Posterior cingulate gyrus (tissue), 11 donors: ENCODE measurements at regions not wholly inside any gene's neighbourhood (a gene's known extent, or its start where the extent isn't known, plus 50 kb on each side); places are given as distances from the start of the nearest gene placed in this dataset.
"Not testable (repeated sequence)": the region's sequence is repeated elsewhere in the genome, so short reads cannot be mapped to it uniquely, and the experiment has no call there.

ENCODE experiments used
- DNase-seq, 10 donors: peaks; one replicate each; pipeline versions ENCODE4 v3.0.0 to v3.0.0-alpha.2; 2020 to 2021; ENCODE audit warnings: mixed read lengths in 3 of 10
- intact Hi-C: fragments of 100-400 bp; cut with DNase I; formaldehyde crosslinking; loops from one replicate; pipeline ENCODE4 v1.15.1; 2023

DNA sequence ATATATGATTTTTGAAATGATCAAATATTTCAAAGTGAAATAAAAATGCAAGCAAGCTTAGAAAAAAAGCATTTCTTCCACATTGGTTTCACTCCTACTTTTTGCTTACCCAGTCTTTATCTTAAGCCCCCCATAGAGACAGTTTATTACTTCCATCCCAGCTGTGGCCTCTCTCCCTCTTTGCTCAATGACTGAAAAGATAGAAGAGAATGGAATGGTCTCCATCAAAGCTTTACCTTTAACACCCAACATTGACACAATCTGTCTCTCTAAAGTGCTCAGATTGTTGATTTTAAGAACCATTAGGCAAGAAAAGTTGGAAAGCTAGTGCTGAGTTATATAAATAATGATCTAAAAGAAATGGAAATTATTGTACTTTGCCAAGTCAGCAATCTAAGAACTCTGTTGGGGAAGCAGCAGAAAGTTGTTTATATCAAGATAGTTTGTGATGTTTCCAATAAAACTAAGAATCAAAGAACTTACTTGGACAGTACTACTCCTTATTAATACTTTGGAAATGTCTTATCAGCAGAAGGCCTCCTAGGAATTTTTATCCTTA, 277.5 kb upstream of the NREP start:
- no peak for DNase-seq
- intact Hi-C loops: no loop called here

DNA sequence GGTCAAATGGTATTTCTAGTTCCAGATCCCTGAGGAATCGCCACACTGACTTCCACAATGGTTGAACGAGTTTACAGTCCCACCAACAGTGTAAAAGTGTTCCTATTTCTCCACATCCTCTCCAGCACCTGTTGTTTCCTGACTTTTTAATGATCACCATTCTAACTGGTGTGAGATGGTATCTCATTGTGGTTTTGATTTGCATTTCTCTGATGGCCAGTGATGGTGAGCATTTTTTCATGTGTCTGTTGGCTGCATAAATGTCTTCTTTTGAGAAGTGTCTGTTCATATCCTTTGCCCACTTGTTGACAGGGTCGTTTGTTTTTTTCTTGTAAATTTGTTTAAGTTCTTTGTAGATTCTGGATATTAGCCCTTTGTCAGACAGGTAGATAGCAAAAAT, 269.9 kb upstream of the NREP start:
- intact Hi-C loops, DNase-seq: not testable (repeated sequence)

DNA sequence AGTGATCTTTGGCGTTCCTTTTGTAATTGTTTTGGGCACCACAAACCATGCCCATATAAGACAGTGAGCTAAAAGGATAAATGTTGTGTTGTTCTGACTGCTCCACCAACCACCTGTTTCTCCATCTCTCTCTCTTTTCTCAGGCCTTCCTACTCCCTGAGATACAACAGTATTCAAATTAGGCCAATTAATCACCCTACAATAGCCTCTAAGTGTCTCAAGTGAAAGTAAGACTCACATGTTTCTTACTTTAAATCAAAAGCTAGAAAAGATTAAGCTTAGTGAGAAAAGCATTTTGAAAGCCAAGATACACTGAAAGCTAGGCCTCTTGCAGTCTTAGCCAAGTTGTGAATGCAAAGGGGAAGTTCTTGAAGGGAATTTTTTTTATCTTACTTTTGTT, 268.8 kb upstream of the NREP start:
- intact Hi-C loops: no loop called here
- DNase-seq: no peak

DNA sequence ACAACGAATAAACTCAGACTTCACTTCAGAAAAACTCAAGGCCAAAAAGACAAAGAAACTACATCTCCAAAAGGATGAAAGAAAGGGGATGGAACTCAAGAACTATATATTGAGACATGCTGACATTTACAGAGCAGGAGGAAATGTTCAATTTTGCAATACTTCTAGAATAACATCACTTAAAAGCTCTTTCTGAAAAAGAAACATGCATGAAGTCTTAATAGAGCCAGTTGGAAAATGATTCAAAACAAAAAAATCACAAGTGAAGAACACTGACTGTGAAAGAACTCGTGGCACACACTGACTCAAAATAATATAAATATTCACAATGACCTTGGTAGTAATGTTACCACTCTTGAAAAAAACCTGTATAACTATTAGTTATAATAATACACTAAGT, 267.8 kb upstream of the NREP start:
- no peak for DNase-seq
- intact Hi-C loops: no loop called here

DNA sequence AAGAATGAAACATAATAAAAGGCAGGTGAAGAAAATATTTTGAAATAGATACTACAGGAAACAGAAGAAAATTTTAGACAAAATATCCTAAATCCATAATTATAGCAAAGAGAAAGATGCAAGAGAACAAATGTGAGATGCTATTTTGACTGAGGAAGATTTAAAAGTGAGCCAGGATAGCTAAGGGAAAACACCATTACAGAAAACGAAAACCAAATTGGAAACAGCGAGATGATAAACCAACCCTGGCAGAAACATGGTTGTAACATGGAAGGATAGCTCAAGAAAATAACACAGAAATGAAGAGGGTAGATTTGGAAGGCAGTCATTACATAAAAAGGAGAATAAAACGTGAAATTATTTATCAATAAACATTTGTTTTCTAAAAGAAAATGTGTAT, 267.2 kb upstream of the NREP start:
- intact Hi-C loops: no loop called here
- no peak for DNase-seq

DNA sequence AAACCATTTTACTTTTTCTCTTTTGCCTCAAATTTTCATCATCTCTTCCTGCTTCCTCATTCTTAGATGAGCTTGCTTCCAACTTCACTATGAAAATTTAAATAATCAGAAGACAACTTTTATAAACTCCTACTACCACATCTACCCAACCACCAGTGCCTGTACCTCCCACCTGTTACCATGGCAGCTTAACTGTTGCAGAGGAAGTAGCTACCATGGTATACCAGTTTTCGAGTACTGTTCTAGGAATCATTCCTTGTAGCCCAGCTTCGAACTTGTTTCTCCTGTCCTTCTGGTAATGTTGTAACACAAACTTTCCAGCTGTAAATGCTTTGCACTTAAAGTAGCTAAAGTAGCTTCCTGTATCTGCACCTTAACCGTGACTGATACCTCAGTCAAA, 266.8 kb upstream of the NREP start:
- intact Hi-C loops: no loop called here
- DNase-seq: no peak

DNA sequence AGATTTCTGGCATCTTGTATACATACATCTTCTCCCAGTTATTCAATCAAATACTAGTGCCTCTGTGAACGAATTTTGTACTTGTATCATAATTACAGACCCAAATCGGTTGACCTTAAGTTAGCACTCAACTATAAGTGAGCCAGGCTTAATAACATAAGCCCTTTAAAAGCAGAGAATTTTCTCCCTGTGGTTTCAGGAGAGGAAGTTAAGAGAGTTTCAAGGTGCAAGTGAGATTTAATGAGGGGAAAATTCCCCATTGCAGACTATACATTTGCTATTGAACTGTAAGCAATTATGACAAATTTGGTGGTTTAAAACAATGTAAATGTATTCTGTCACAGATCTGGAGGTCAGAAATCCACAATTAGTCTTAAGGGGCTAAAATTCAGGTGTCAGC, 261.9 kb upstream of the NREP start:
- intact Hi-C loops: no loop called here
- no peak for DNase-seq

DNA sequence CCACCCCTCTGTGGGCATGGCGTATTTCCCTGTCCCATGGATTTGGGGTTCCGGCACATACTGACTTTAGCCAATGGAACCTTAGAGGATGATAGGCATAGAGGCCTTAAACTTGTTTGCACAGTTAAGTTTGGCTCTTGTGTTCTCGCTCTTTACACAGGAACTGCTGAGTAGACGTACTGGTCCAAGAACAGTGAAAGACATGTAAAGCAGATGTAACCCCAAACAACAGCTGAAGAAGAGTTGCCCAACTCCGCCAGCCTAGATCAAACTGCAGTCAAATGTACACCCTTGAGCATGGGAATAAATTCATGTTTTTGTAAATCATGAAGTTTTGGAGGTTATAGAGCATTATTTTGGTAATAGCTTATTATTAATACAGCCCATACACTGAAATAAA, 260.0 kb upstream of the NREP start:
- intact Hi-C loops: no loop called here
- no peak for DNase-seq

DNA sequence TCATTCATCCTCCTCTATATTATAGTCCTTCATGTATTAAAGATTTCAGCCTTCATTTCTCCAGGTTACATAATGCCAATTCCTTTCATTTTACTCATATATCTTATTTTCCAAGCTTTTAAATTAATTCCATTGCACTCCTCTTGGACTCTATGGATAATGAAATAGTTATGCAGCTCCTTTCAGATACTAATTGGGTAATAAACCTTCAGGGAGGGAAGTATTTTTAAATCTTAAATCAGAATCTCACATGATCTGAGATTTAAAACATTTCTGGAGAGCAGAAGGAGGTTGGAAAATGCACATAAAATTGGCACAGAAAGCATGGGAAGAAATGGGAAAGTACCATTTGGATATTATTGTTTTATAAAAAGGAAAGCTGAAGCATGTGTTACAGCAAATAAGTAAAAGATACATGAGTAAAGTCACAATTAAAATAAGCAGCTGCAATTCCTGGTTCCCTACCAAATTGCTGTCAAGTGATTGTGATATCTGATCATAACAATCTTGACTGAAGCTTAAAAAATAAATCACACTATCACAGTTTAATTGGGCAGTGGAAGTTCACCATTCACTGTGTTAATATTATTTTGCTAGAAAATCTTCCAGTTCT, 257.9 kb upstream of the NREP start:
- DNase-seq: no peak
- intact Hi-C loops: no loop called here

DNA sequence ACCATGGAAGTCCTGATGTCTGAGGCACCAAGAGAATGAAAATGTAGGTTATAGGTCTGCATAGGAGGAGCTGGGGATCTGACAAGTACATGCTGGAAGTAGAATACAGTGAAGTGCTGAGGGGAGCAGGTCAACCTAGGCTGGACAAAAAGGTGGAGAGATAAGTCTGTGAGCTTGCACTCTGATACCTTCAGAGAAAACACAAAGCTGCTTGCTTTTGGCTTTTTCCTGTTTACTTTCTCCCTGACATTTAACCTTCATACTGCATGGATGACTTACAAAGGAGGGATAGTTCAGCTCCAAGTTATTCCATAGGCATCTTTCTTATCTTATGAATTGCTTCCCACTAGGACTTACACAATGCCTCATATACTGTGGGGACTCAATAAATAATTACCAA, 256.7 kb upstream of the NREP start:
- DNase-seq: no peak
- intact Hi-C loops: no loop called here

DNA sequence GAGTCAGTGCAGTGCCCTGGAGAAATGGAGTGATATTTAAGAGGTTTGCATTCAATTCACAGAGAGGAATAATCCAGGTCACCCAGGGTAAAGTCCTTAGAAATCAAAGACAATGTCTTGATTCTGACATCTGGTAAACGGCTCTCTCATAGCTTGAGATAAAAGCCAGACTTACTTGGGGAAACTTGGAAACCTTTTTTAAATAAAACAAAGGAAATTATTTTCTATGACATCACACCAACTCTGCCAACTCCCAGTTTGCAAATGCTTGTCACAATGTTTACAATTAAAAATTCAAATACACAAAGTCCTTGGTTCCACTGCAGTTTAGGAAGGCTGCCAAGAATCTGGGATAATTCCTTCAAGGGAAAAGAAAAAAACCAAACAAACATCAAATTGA, 255.1 kb upstream of the NREP start:
- no peak for DNase-seq
- intact Hi-C loops: no loop called here

DNA sequence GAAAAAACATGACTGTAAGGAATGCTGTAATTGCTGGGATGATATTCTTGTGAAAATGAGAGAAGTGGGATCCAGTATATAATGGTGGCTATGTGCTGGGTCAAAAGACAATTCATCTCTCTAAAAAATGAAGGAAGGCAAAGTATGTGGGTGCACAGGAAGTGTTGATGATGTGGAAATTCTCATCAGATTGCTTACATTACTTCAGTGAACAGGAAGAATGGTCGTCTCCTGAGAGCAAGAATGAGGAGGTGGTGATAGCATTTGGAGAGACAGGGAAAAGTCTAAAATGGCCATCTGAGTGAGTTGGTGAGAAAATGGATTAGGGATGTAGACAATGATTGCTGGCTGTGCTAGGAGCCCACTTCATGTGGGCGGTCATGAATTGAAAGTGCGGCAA, 253.5 kb upstream of the NREP start:
- intact Hi-C loops: no loop called here
- DNase-seq: no peak

DNA sequence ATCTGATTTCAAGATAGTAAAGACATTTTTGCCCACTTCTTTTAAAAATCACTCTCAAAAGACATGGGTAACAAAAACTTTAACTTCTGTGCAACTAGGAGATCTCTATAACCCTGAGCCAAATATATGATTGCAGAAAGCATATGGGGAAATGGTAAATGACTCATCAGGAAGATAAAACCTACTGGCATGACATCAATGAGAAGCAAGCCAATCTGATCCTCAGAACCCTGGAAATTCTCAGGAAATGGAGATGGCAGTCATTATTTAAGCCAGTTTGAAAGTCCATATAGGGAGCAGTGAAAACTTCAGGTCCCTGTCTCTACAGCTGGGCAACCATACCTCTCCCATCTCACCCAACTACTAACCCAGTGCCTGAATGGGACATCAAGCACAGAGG, 249.7 kb upstream of the NREP start:
- DNase-seq: no peak
- intact Hi-C loops: no loop called here

DNA sequence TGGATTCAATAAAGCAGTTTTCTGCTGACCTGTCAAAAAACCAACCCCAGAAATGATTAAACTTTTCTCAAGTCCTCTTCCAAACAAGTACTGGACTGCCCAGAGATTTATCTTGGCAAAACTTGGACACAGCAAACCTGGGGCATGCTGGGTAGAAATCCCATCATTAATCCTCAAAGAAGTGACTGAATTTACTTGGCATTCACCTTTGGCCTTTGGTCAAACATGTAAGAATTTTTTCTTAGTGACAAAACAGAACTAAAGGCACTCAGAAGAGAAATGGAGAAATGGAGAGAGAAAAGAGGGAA, 248.6 kb upstream of the NREP start:
- DNase-seq: no peak
- intact Hi-C loops: no loop called here

DNA sequence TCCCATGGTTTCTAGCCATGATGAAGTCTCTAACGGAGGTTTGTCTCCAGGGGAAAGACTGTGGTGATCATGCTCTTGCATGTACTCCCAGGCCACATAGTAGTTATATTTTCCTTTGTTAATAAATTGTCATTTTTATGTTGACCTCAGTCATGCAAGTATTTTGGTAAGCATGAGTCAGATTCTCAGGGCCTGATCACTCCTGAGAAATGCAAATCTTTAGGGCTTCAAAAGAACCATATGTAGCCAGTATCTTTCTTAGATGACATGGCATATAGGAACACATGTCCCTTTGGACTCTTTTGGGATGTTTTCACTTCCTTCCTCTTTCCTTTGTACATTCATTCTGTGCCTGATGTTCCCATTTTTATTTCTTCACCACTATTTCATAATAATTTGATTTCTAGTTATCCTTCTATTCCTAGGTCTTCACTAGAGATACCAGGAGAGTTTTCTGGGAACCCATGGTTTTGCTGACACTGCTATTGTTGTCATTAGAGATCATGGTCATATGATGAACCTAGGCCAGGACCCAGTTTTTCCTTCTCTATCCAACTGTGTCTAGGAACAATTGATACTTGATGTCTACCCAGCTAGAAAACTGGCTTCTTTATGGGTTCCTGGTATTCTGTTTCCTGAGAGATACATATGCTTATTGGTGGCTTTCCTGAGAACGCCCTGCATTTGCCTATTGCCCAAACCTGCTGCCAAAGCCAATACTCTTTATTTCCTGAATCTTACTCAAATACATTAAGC, 248.1 kb upstream of the NREP start:
- DNase-seq: no peak
- intact Hi-C loops: no loop called here

DNA sequence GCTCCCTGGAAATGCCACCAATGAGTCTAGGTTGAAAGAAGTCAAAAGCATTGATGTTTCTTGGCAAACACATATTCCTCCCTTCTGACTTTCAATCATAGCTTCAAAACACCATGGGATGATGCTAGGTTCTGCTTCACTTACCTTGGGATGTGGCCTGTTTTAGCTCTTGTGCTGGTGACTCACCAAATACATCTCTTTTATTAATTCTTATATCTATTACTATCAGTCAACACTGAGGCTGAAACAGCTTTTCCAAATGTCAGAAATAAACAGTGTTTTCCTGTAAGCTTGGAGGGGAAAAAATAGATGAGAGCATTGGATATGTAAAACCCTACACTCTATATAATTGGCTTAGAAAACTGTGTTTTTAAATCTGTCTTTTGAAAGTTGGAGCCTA, 245.4 kb upstream of the NREP start:
- intact Hi-C loops: no loop called here
- no peak for DNase-seq

DNA sequence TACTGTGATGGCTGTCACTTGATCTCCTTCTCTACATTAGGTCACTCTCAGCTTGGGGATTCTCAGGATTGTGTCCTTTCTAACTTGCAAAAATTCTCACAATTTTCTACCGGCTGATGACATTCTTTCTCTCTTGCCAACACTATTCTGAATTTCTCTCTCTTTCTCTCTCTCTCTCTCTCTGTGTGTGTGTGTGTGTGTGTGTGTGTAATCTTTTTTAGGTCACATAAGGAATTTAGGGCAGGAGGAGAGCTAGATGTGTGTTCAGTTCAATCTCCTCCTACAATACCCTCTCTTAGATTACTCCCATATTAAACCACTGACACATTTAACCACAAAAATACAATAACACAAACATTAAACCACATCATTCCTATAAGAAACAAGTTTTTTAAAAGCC, 242.3 kb upstream of the NREP start:
- intact Hi-C loops: no loop called here
- no peak for DNase-seq

DNA sequence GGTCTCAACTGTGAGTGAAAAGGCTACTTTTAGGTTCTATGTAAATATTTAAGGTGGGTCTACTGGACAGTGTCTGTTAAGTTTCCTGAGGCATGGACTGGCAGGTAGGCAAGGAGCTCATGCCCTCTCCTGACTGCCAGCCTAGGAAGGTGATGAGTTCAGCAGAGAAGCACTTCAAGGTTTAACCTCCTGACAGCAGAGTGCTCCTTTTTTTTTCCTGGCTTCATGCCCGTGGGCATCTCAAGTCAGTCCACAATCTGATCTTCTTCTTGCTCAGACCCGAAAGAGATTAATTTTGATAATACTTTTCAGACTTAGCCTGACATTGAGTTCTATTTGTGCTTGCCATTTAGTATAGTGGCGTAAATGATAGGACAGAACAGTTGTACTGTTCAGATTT, 241.9 kb upstream of the NREP start:
- DNase-seq: no peak
- intact Hi-C loops: no loop called here

DNA sequence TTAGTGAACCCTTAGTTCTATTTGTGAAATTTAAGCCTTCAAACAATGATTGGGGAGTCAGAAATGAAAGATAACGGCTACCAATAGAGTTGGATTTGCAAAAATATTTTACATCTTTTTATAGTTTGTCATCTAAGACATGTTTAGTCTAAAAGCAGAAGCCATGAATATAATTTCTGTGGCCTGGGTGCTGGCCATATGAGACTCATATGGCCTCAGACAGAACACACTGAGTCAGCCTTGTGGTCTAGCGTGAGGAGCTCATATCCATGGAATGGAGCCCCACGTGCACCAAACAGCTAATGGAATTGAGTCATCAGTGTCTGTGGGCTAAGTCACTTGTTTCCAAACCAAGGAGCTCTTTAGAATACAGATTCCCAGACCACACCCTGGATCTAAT, 240.7 kb upstream of the NREP start:
- DNase-seq: no peak
- intact Hi-C loops: no loop called here

DNA sequence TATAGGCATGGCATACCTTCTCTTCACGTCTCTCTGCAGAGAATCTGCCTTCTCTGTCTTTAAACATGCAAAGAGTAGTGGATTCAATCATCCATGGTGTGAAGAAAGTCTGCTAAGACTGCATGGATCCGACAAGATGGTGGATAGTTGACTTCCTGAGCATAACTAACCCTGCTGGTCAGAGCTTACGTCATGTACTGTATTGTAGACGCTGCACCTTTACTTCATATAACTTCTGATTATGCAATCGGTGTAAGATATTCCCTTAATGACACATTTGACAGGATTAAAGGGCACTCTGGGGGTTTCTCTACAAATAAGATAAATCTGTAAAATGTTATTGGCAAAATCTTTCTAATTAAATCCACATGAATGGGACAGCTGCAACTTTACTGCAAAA, 240.3 kb upstream of the NREP start:
- intact Hi-C loops: no loop called here
- no peak for DNase-seq

DNA sequence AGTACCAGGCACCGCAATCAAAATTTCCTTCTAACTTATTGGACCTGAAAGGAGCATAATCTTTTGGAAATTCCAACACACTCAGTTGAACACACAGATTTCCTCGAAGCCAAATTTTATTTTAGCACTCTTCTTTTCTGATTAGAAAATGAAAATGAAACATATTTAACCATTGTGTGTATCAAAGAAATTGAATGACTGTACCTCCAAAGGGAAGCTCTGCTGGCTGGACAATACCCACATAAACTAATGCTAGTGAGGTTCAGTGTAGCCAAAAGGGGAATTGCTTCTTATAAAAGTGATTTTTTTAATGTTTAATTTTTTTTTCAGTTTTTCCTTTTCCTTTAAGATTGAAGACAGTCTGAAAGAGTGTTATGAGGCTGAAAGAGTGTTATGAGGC, 239.6 kb upstream of the NREP start:
- intact Hi-C loops: no loop called here
- no peak for DNase-seq

DNA sequence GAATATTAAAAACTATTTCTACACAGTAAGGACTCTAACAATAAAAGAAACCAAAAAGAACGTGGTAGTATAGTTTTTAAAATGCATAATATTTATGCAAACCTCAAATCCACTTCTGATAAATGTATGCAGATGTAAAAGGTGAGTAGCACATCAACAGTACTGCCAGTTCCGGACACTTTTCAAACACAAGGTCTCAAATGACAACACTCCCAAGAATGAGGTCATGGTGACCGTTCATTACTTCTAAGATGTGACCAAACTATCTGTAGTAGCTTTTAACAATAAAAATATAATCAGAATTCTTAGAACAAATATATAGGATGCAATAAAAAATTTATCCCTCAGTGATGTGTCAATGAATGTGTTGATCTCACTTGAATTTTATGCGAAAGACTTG, 238.7 kb upstream of the NREP start:
- intact Hi-C loops: no loop called here
- DNase-seq: no peak

DNA sequence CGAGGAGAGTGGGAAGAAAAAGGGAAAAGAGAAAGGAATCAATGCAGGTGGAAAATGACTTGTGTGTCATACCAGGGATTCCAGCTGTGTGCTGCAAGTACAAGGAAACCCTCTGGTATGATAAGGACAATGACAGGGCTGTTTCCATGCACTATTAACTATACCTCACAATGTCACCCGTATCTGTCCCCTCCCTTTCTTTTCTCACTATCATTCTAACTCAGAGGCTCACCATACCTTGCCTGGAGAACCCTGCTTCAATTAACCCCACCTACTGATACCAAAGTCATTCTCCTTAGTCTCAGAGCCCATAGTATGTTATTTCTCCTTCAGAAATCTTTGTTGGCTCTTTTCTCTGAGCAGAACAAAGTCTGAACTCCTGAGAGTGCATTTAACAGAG, 236.2 kb upstream of the NREP start:
- no peak for DNase-seq
- intact Hi-C loops: no loop called here
